ENCODE measurements at regions not wholly inside any gene's neighbourhood (a gene's known extent, or its start where the extent isn't known, plus 50 kb on each side); places are given as distances from the start of the nearest gene placed in this dataset.

- TF ChIP-seq FOXK2 (IDR thresholded peaks at IDR 0.05): no peak
- no peak for TF ChIP-seq CTBP1 (IDR thresholded peaks at IDR 0.05; ENCODE audit: borderline replicate concordance)
These were observed 431.2 kb upstream of the SALL3 start for GRCh38 chr18:78548261-78549058.
